ENCODE measurements at regions not wholly inside any gene's neighbourhood (a gene's known extent, or its start where the extent isn't known, plus 50 kb on each side); places are given as distances from the start of the nearest gene placed in this dataset.

- TF ChIP-seq, protein P1, sequence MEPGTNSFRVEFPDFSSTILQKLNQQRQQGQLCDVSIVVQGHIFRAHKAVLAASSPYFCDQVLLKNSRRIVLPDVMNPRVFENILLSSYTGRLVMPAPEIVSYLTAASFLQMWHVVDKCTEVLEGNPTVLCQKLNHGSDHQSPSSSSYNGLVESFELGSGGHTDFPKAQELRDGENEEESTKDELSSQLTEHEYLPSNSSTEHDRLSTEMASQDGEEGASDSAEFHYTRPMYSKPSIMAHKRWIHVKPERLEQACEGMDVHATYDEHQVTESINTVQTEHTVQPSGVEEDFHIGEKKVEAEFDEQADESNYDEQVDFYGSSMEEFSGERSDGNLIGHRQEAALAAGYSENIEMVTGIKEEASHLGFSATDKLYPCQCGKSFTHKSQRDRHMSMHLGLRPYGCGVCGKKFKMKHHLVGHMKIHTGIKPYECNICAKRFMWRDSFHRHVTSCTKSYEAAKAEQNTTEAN (CRISPR knock-in tag; conservative IDR thresholded peaks at IDR 0.05): no peak
Measured at GRCh38 chr3:124632566-124633140, 97.6 kb upstream of the UMPS start (continued).

- ChIA-PET CTCF (ENCODE audit: low intra/inter-chr PET ratio, low total read pairs) (no interaction called here), POLR2A (interaction anchor here (3.3 to 5.5 kb wide), 3 partner anchors 16 to 66 kb away, joined by 21 to 114 read pairs (median 29); no protein-coding TSS in a partner anchor)
- Histone ChIP-seq H3K27ac (ENCODE audit: extremely low read length, insufficient read depth, low read length) (peak overlapping the region; percentile 76), H3K4me2 (ENCODE audit: low read depth, low read length) (no peak overlapping the region), H3K4me3 (replicated peaks in 1 of 3; ENCODE audit: insufficient read depth in 1 of 3, low read depth in 2 of 3, low read length in 3 of 3) (no peak overlapping the region), H3K4me1 (ENCODE audit: insufficient read depth, low read length) (peaks cover 77% of the 10 kb centered on the region), H3K27me3 (ENCODE audit: control insufficient read depth in 1 of 2, insufficient read depth in 2 of 2, low read length in 2 of 2) (no peaks in the 10 kb centered on the region), H3K36me3 (replicated peaks in 1 of 2; ENCODE audit: control insufficient read depth in 1 of 2, insufficient read depth in 2 of 2, low read length in 2 of 2) (peaks cover 5 to 20% of the 10 kb centered on the region in 2 experiments; a peak in 4 of 5 replicates), H2AFZ (ENCODE audit: low read length) (no peak overlapping the region), H3K9me3 (ENCODE audit: low read length) (no peaks in the 10 kb centered on the region), H3K79me2 (ENCODE audit: insufficient read depth, low read length) (no peaks in the 10 kb centered on the region), H4K20me1 (ENCODE audit: insufficient read depth, low read length) (no peaks in the 10 kb centered on the region), H3K9ac (ENCODE audit: insufficient read depth, low read depth, low read length) (no peak overlapping the region)
- TF ChIP-seq NCOA1 (CRISPR knock-in tag; IDR thresholded peaks at IDR 0.05) (no peak), ZBTB2 (CRISPR knock-in tag; IDR thresholded peaks at IDR 0.05; ENCODE audit: low read depth) (no peak), PAXIP1 (CRISPR knock-in tag; conservative IDR thresholded peaks at IDR 0.05) (no peak), AHR (CRISPR knock-in tag; IDR thresholded peaks at IDR 0.05) (no peak), EP300 (IDR thresholded peaks at IDR 0.05; ENCODE audit: low read depth in 2 of 2, low read length in 2 of 2) (no peak), EP300 (CRISPR knock-in tag; IDR thresholded peaks at IDR 0.05; ENCODE audit: borderline replicate concordance) (no peak), ZNF230 (CRISPR knock-in tag; IDR thresholded peaks at IDR 0.05) (no peak), ZNF598 (CRISPR knock-in tag; IDR thresholded peaks at IDR 0.05; ENCODE audit: borderline replicate concordance) (no peak), TBX3 (IDR thresholded peaks at IDR 0.05; ENCODE audit: borderline replicate concordance) (no peak), RELA (CRISPR knock-in tag; IDR thresholded peaks at IDR 0.05) (no peak)
- TF ChIP-seq, protein P2, sequence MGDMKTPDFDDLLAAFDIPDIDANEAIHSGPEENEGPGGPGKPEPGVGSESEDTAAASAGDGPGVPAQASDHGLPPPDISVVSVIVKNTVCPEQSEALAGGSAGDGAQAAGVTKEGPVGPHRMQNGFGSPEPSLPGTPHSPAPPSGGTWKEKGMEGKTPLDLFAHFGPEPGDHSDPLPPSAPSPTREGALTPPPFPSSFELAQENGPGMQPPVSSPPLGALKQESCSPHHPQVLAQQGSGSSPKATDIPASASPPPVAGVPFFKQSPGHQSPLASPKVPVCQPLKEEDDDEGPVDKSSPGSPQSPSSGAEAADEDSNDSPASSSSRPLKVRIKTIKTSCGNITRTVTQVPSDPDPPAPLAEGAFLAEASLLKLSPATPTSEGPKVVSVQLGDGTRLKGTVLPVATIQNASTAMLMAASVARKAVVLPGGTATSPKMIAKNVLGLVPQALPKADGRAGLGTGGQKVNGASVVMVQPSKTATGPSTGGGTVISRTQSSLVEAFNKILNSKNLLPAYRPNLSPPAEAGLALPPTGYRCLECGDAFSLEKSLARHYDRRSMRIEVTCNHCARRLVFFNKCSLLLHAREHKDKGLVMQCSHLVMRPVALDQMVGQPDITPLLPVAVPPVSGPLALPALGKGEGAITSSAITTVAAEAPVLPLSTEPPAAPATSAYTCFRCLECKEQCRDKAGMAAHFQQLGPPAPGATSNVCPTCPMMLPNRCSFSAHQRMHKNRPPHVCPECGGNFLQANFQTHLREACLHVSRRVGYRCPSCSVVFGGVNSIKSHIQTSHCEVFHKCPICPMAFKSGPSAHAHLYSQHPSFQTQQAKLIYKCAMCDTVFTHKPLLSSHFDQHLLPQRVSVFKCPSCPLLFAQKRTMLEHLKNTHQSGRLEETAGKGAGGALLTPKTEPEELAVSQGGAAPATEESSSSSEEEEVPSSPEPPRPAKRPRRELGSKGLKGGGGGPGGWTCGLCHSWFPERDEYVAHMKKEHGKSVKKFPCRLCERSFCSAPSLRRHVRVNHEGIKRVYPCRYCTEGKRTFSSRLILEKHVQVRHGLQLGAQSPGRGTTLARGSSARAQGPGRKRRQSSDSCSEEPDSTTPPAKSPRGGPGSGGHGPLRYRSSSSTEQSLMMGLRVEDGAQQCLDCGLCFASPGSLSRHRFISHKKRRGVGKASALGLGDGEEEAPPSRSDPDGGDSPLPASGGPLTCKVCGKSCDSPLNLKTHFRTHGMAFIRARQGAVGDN (CRISPR knock-in tag; IDR thresholded peaks at IDR 0.05): no peak
- DNase-seq (ENCODE audit: low spot score) (no peak), ATAC-seq (no peak), FAIRE-seq (no peak)
- intact Hi-C loops (cut with micrococcal nuclease; ENCODE audit: unreplicated experiment) (no loop called here), in situ Hi-C loops (cut with HindIII; ENCODE audit: extremely low pct_ligation_motif_present, low pct_unique_long_range_greater_than_20kb) (no loop called here)
- BruUV-seq (replicated peaks): no TSS peak
- WGBS (ENCODE audit: low lambda C conversion rate): 100% methylated on average over 3 of the region's 3 CpGs
Measured at GRCh38 chr3:124633524-124633923, 96.7 kb upstream of the UMPS start.

All from HepG2 (cell line).